K562 (cell line): ENCODE measurements at regions not wholly inside any gene's neighbourhood (a gene's known extent, or its start where the extent isn't known, plus 50 kb on each side); places are given as distances from the start of the nearest gene placed in this dataset.

ENCODE experiments used
- ATAC-seq: fragments of 200-7000 bp; cut with Tn5 transposase; 3 replicates; pipeline ENCODE4 v1.9.1; 2020; ENCODE audit warnings: moderate library complexity
- BruUV-seq: library from RNA; stranded (reverse); fragments of 400-500 nt; replicated peaks from 2 replicates; lab custom pipeline; 2021; lab: Mats Ljungman, UMichigan
- CTCF ChIA-PET: fragments of 300-600 bp; formaldehyde crosslinking; extraction: SDS; loops from one replicate; lab custom pipeline; 2021; ENCODE audit warnings: low intra/inter-chr PET ratio; lab: Yijun Ruan, JAX
- POLR2A ChIA-PET: fragments of 300-600, 350-650 bp; sonication (Branson Sonifier 250); formaldehyde crosslinking; extraction: SDS; loops from one replicate; lab custom pipeline; 2021; ENCODE audit warnings: antibody characterized with exemption, inconsistent platforms; lab: Yijun Ruan, JAX
- DNase-seq, 4 experiments: peaks; one replicate each; pipeline versions ENCODE4 v3.0.0 to v3.0.0-alpha.2; 2011 to 2018; ENCODE audit warnings: low spot score in 3 of 4, mixed read lengths in 3 of 4; ENCODE audit errors: extremely low read depth in 1 of 4
- FAIRE-seq: peaks from 2 replicates; lab custom pipeline; 2011; peaks lifted over from hg19 to GRCh38; lab: Jason Lieb, UNC
- H2AFZ ChIP-seq: 2 replicates; pipeline ENCODE4 v1.6.0; 2011; ENCODE audit warnings: low read depth, low read length, control low read depth, inconsistent platforms
- H3K27ac ChIP-seq: fragments of 200-600 bp; 3 replicates; pipeline ENCODE4 v1.8.0; 2011; ENCODE audit warnings: low read depth, mild to moderate bottlenecking, control low read depth, inconsistent platforms, low read length, moderate library complexity, mixed read lengths; ENCODE audit errors: extremely low read depth
- H3K27me3 ChIP-seq, 2 experiments: fragments of 300-600 bp in 1 of 2; 2 replicates in 1 of 2; 3 replicates in 1 of 2; pipeline versions ENCODE4 v1.6.0 to v1.8.0; 2011; ENCODE audit warnings: inconsistent platforms in 2 of 2, low read length in 2 of 2, mild to moderate bottlenecking in 1 of 2, mixed read lengths in 1 of 2, moderate library complexity in 1 of 2; ENCODE audit not compliant: control insufficient read depth in 2 of 2, insufficient read depth in 2 of 2
- H3K36me3 ChIP-seq: fragments of 300-600 bp; 3 replicates; pipeline ENCODE4 v1.8.0; 2011; ENCODE audit warnings: mild to moderate bottlenecking, low read length, inconsistent platforms; ENCODE audit not compliant: control insufficient read depth, insufficient read depth
- H3K4me1 ChIP-seq, 2 experiments: fragments of 200-600 bp in 1 of 2; replicated peaks in 1 of 2; 2 replicates in 1 of 2; 3 replicates in 1 of 2; pipeline versions ENCODE4 v1.5.1 to v1.8.0; 2011; ENCODE audit warnings: inconsistent platforms in 2 of 2, low read length in 2 of 2, mild to moderate bottlenecking in 1 of 2, mixed read lengths in 1 of 2, moderate library complexity in 1 of 2; ENCODE audit not compliant: control insufficient read depth in 2 of 2, insufficient read depth in 2 of 2
- H3K4me2 ChIP-seq: 2 replicates; pipeline ENCODE4 v1.6.1; 2011; ENCODE audit warnings: low read length, control low read depth, inconsistent platforms, mixed read lengths; ENCODE audit not compliant: insufficient read depth
- H3K4me3 ChIP-seq: fragments of 200-600 bp; sonication (generic), shearing (Covaris generic); 2 replicates; pipeline ENCODE4 v1.5.1; 2016; ENCODE audit warnings: control low read depth, inconsistent platforms
- H3K79me2 ChIP-seq: fragments of 200-600 bp; 3 replicates; pipeline ENCODE4 v1.8.0; 2011; ENCODE audit warnings: low read length, inconsistent platforms; ENCODE audit not compliant: control insufficient read depth, insufficient read depth
- H3K9ac ChIP-seq, 2 experiments: 2 replicates each; pipeline versions ENCODE4 v1.6.0 to v1.6.1; 2011; ENCODE audit warnings: low read depth in 2 of 2, low read length in 2 of 2, control low read depth in 1 of 2, inconsistent platforms in 1 of 2, mild to moderate bottlenecking in 1 of 2, mixed read lengths in 1 of 2; ENCODE audit not compliant: insufficient read depth in 1 of 2
- H3K9me1 ChIP-seq: one replicate; pipeline ENCODE4 v1.6.0; 2011; ENCODE audit warnings: inconsistent platforms, mild to moderate bottlenecking, low read length, moderate library complexity; ENCODE audit not compliant: control insufficient read depth, insufficient read depth
- H3K9me3 ChIP-seq: replicated peaks from 2 replicates; pipeline ENCODE4 v1.5.1; 2011; ENCODE audit warnings: low read depth, low read length, inconsistent platforms; ENCODE audit not compliant: control insufficient read depth, insufficient read depth
- H4K20me1 ChIP-seq: replicated peaks from 2 replicates; pipeline ENCODE4 v1.6.1; 2011; ENCODE audit warnings: low read length, inconsistent platforms, mixed read lengths; ENCODE audit not compliant: control insufficient read depth, insufficient read depth
- CUX1 ChIP-seq: fragments of 200-800 bp; sonication (Bioruptor generic); IDR thresholded peaks from 2 replicates; pipeline ENCODE4 v1.6.1; 2016; ENCODE audit warnings: missing genetic modification characterization, missing compliant biosample characterization
- PTBP1 ChIP-seq: fragments of 200-400 bp; formaldehyde crosslinking; IDR thresholded peaks from 2 replicates; pipeline ENCODE4 v1.6.1; 2017; ENCODE audit warnings: low read depth, low read length
- WGBS: fragments of 100-300 bp; shearing (Covaris generic); methylation state at CpG from one replicate; pipeline ENCODE4 v1.1.6; 2016; ENCODE audit warnings: low coverage, mixed read lengths; ENCODE audit not compliant: insufficient coverage; ENCODE audit errors: missing lambda C conversion rate; 5-methylcytosine and 5-hydroxymethylcytosine counted together
- in situ Hi-C: fragments of 300-500 bp; cut with MboI; formaldehyde crosslinking; loops from 4 replicates; pipeline ENCODE4 v1.15.0; 2018; ENCODE audit warnings: inconsistent platforms, mixed read lengths
- intact Hi-C: fragments of 100-400 bp; cut with micrococcal nuclease; formaldehyde crosslinking; loops from 2 replicates; pipeline ENCODE4 v1.14.2; 2022

- H4K20me1 ChIP-seq: no peaks in the 10 kb centered on the region
- no peak overlapping the region for H3K4me3 ChIP-seq
- H3K36me3 ChIP-seq: peaks cover 23% of the 10 kb centered on the region; the same call in 2 of the 3 replicates
- no peak overlapping the region for H2AFZ ChIP-seq
- no peaks in the 10 kb centered on the region for H3K9me3 ChIP-seq
- H3K4me2 ChIP-seq: no peak overlapping the region
- peaks cover 0 to 3% of the 10 kb centered on the region in 2 experiments; a peak in 2 of 5 replicates for H3K4me1 ChIP-seq
- H3K79me2 ChIP-seq: no peaks in the 10 kb centered on the region
- no peak overlapping the region for H3K27ac ChIP-seq
- WGBS: 38% methylated on average over 4 of the region's 4 CpGs
- TF ChIP-seq CUX1 (CRISPR knock-in tag): no peak
- no peak for TF ChIP-seq PTBP1
- POLR2A ChIA-PET: no interaction called here
- H3K27me3 ChIP-seq: no peaks in the 10 kb centered on the region
- ATAC-seq (no peak), DNase-seq (no peak), FAIRE-seq (no peak)
- CTCF ChIA-PET: no interaction called here
- H3K9ac ChIP-seq: no peak overlapping the region
- BruUV-seq: no TSS peak
- H3K9me1 ChIP-seq: no peaks in the 10 kb centered on the region
- in situ Hi-C loops: loop anchor here (25.0 kb wide), 3 partner anchors 681 to 1156 kb away; partner anchors contain the start of gene ASMTL
- intact Hi-C loops: no loop called here
Observed at GRCh38 chrX:2618516-2618915, 72.6 kb upstream of the CD99 start.
